MCF 10A (cell line): ENCODE measurements at regions not wholly inside any gene's neighbourhood (a gene's known extent, or its start where the extent isn't known, plus 50 kb on each side); places are given as distances from the start of the nearest gene placed in this dataset.

Experiments used
- BruUV-seq: library from RNA; stranded (reverse); fragments of 400-500 nt; replicated peaks from 2 replicates; lab custom pipeline; 2021; lab: Mats Ljungman, UMichigan
- CTCF ChIA-PET: fragments of 300-600 bp; sonication (Branson Sonifier 250); formaldehyde crosslinking; extraction: SDS; loops from one replicate; lab custom pipeline; 2021; ENCODE audit warnings: antibody characterized with exemption, inconsistent platforms; lab: Yijun Ruan, JAX
- POLR2A ChIA-PET: fragments of 300-600, 350-650 bp; sonication (Branson Sonifier 250); formaldehyde crosslinking; extraction: SDS; loops from one replicate; lab custom pipeline; 2020; ENCODE audit warnings: antibody characterized with exemption, inconsistent platforms; lab: Yijun Ruan, JAX
- DNase-seq: peaks from one replicate; pipeline ENCODE4 v3.0.0-alpha.2; 2018; ENCODE audit not compliant: unreplicated experiment
- H3K27ac Mint-ChIP-seq: one replicate; pipeline ENCODE4 v1.8.0; 2022; ENCODE audit warnings: mild to moderate bottlenecking, low read depth, mixed read lengths; ENCODE audit not compliant: unreplicated experiment
- H3K27me3 Mint-ChIP-seq: one replicate; pipeline ENCODE4 v1.8.0; 2022; ENCODE audit warnings: mixed read lengths; ENCODE audit not compliant: insufficient read depth, unreplicated experiment
- H3K36me3 Mint-ChIP-seq: one replicate; pipeline ENCODE4 v1.8.0; 2022; ENCODE audit warnings: mild to moderate bottlenecking, moderate library complexity, mixed read lengths; ENCODE audit not compliant: insufficient read depth, unreplicated experiment
- H3K4me1 Mint-ChIP-seq: one replicate; pipeline ENCODE4 v1.8.0; 2022; ENCODE audit warnings: mixed read lengths; ENCODE audit not compliant: insufficient read depth, unreplicated experiment
- H3K4me3 Mint-ChIP-seq: one replicate; pipeline ENCODE4 v1.8.0; 2022; ENCODE audit warnings: mild to moderate bottlenecking, moderate library complexity, mixed read lengths; ENCODE audit not compliant: unreplicated experiment
- H3K9me3 Mint-ChIP-seq: one replicate; pipeline ENCODE4 v1.8.0; 2022; ENCODE audit warnings: mixed read lengths; ENCODE audit not compliant: unreplicated experiment
- intact Hi-C: fragments of 100-400 bp; cut with micrococcal nuclease; formaldehyde crosslinking; loops from 2 replicates; pipeline ENCODE4 v1.14.1; 2022
- TF ChIP-seq, protein P1 (sequence below): fragments of 200-600 bp; IDR thresholded peaks from one replicate; pipeline ENCODE4 v1.8.0; 2022; ENCODE audit warnings: antibody characterized with exemption, mild to moderate bottlenecking; ENCODE audit not compliant: unreplicated experiment

DNA sequence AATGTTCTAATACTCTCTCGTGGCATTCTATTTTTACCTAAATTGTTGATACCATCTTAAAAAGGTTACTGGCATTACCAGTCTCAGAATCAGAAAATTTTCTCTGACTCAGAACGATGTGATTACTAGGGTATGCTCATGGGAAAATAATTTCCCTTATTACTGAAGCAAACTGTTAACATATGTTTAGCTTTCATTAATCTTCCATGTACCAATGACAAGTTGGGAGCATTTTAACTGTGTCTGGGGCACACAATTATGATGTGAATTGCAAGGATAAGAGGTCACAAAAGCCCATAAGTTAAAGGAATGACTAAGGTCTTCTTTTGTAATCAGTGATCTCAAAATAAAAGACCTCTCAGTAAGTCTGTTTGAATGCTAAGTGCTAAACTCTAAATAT is 1254.6 kb downstream of the PCDH18 start:
- Mint-ChIP-seq H3K36me3 (no peaks in the 10 kb centered on the region), H3K9me3 (no peaks in the 10 kb centered on the region), H3K27me3 (no peaks in the 10 kb centered on the region), H3K4me3 (no peak overlapping the region), H3K27ac (no peak overlapping the region), H3K4me1 (no peaks in the 10 kb centered on the region)
- DNase-seq = no peak
- intact Hi-C loops = no loop called here
- TF ChIP-seq, protein P1, sequence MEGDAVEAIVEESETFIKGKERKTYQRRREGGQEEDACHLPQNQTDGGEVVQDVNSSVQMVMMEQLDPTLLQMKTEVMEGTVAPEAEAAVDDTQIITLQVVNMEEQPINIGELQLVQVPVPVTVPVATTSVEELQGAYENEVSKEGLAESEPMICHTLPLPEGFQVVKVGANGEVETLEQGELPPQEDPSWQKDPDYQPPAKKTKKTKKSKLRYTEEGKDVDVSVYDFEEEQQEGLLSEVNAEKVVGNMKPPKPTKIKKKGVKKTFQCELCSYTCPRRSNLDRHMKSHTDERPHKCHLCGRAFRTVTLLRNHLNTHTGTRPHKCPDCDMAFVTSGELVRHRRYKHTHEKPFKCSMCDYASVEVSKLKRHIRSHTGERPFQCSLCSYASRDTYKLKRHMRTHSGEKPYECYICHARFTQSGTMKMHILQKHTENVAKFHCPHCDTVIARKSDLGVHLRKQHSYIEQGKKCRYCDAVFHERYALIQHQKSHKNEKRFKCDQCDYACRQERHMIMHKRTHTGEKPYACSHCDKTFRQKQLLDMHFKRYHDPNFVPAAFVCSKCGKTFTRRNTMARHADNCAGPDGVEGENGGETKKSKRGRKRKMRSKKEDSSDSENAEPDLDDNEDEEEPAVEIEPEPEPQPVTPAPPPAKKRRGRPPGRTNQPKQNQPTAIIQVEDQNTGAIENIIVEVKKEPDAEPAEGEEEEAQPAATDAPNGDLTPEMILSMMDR = no peak
- CTCF ChIA-PET = interaction anchor here (0.7 kb wide), 1 partner anchor 201 kb away, joined by 3 read pairs; no protein-coding TSS in a partner anchor
- POLR2A ChIA-PET = no interaction called here
- no TSS peak for BruUV-seq

DNA sequence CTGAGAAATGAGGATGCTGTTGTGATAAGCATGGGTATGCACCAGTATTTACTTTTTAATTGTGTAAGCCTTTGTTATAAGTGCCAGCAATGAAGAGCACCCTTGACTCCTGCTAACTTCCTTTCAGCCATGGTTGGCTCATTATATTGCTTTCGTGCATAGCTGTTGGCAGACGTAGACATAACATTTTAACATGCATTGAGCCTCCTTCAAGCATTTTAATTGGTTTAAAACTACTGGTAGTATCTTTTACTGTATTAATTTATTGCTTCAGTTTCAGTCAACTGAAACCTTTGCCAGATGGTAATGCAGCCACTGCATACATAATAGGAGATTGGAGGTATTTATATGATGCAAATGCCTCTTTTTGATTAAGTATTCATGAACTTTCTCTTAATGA is 1285.4 kb downstream of the PCDH18 start:
- no peaks in the 10 kb centered on the region for H3K4me1 Mint-ChIP-seq
- TF ChIP-seq, protein P1 = no peak
- H3K27me3 Mint-ChIP-seq = no peaks in the 10 kb centered on the region
- H3K4me3 Mint-ChIP-seq = no peak overlapping the region
- H3K9me3 Mint-ChIP-seq = no peaks in the 10 kb centered on the region
- ChIA-PET POLR2A (no interaction called here), CTCF (no interaction called here)
- H3K36me3 Mint-ChIP-seq = no peaks in the 10 kb centered on the region
- no peak overlapping the region for H3K27ac Mint-ChIP-seq
- DNase-seq = no peak
- BruUV-seq = no TSS peak
- intact Hi-C loops = no loop called here

DNA sequence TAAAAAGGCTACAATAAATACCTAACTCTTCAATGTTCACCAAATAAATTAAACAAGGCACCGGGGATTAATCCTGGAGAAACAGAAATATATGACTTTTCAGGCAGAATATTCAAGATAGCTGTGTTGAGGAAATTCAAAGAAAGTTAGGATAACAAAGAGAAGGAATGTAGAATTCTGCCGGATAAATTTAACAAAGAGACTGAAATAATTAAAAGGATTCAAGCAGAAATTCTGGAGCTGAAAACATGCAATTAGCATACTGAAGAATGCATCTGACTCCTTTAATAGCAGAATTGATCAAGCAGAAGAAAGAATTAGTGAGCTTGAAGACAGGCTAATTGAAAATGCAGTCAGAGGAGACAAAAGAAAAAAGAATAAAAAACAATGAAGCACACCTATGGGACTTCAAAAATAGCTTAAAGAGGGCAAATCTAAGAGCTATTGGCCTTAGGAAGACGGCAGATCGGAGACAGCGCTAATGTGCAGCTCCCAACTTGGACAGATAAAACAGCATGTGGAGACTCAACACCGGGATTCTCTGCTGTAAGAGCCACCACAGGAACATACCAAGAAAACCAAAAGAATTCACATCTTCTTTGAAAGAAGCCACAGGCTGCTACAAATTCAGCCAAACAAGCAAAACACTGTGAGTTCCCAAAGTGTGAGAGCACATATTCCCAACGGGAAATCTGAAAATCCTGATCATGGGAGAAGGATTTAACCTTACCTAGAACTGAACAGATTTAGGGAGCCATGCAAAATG is 1290.9 kb downstream of the PCDH18 start:
- intact Hi-C loops = no loop called here
- POLR2A ChIA-PET = no interaction called here
- CTCF ChIA-PET = interaction anchor here (0.7 kb wide), 2 partner anchors 9 to 747 kb away, joined by 3 to 4 read pairs; no protein-coding TSS in a partner anchor
- Mint-ChIP-seq H3K4me1 (no peaks in the 10 kb centered on the region), H3K27ac (no peak overlapping the region), H3K36me3 (no peaks in the 10 kb centered on the region), H3K9me3 (peaks cover 6% of the 10 kb centered on the region), H3K27me3 (no peaks in the 10 kb centered on the region), H3K4me3 (no peak overlapping the region)
- TF ChIP-seq, protein P1 = no peak
- DNase-seq = no peak
- BruUV-seq = no TSS peak

DNA sequence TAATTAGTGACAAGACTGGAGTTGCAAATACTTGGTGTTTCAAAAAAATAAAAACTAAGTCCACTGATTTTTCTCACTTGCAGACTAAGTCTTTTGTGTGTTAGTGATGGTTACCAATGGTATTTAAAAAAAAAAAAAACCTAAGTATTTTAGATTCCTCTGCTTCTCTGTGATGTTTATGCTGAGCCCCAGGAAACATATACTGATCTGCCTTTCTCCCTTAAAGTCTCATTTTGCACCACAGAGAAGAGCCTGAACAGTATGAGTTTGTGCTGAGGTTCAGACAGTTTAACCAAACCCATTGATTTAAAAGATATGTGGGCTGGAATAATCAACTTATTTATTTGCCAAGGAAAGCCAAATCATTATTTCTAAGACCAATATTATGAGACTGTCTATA is 1305.0 kb downstream of the PCDH18 start:
- intact Hi-C loops = no loop called here
- no TSS peak for BruUV-seq

More for the DNA sequence above, 1305.0 kb downstream of the PCDH18 start:
- ChIA-PET POLR2A (no interaction called here), CTCF (no interaction called here)
- H3K27ac Mint-ChIP-seq = no peak overlapping the region
- no peaks in the 10 kb centered on the region for H3K27me3 Mint-ChIP-seq
- TF ChIP-seq, protein P1 = no peak
- no peaks in the 10 kb centered on the region for H3K4me1 Mint-ChIP-seq
- H3K9me3 Mint-ChIP-seq = no peaks in the 10 kb centered on the region
- no peaks in the 10 kb centered on the region for H3K36me3 Mint-ChIP-seq
- no peak for DNase-seq
- no peak overlapping the region for H3K4me3 Mint-ChIP-seq
